IMR-90 (cell line): ENCODE measurements at regions not wholly inside any gene's neighbourhood (a gene's known extent, or its start where the extent isn't known, plus 50 kb on each side); places are given as distances from the start of the nearest gene placed in this dataset.

ENCODE experiments used
- ATAC-seq: fragments of 200-7000 bp; cut with Tn5 transposase; 2 replicates; pipeline ENCODE4 v1.9.1; 2020; ENCODE audit warnings: low read depth, mild to moderate bottlenecking, moderate library complexity
- BruUV-seq: library from RNA; stranded (reverse); fragments of 400-500 nt; replicated peaks from 2 replicates; lab custom pipeline; 2021; lab: Mats Ljungman, UMichigan
- CTCF ChIA-PET: fragments of 300-600 bp; formaldehyde crosslinking; extraction: SDS; loops from one replicate; lab custom pipeline; 2021; ENCODE audit warnings: antibody characterized with exemption; lab: Yijun Ruan, JAX
- POLR2A ChIA-PET: fragments of 300-600 bp; sonication (Branson Sonifier 250); formaldehyde crosslinking; loops from one replicate; lab custom pipeline; 2022; ENCODE audit warnings: antibody characterized with exemption; ENCODE audit not compliant: unreplicated experiment; lab: Charles Lee
- DNase-seq: peaks from one replicate; pipeline ENCODE4 v3.0.0; 2013
- H2AFZ ChIP-seq: replicated peaks from 2 replicates; pipeline ENCODE3; 2013; ENCODE audit warnings: low read length, mild to moderate bottlenecking; ENCODE audit not compliant: poor library complexity
- H2AK5ac ChIP-seq: 2 replicates; pipeline ENCODE4 v1.6.1; 2013; ENCODE audit warnings: low read depth, low read length, inconsistent platforms
- H2AK9ac ChIP-seq: replicated peaks from 2 replicates; pipeline ENCODE3; 2013; ENCODE audit warnings: mild to moderate bottlenecking, low read depth, low read length, moderate library complexity; ENCODE audit not compliant: poor library complexity
- H2BK120ac ChIP-seq: 2 replicates; pipeline ENCODE4 v1.6.1; 2013; ENCODE audit warnings: low read depth, low read length, inconsistent platforms
- H2BK15ac ChIP-seq: 3 replicates; pipeline ENCODE4 v1.6.1; 2013; ENCODE audit warnings: low read depth, low read length, inconsistent platforms
- H2BK20ac ChIP-seq: 2 replicates; pipeline ENCODE4 v1.6.1; 2013; ENCODE audit warnings: low read depth, mild to moderate bottlenecking, inconsistent platforms, low read length, moderate library complexity
- H2BK5ac ChIP-seq: 2 replicates; pipeline ENCODE4 v1.6.1; 2013; ENCODE audit warnings: mild to moderate bottlenecking, low read depth, low read length, inconsistent platforms; ENCODE audit not compliant: poor library complexity, severe bottlenecking
- H3K14ac ChIP-seq: replicated peaks from 2 replicates; pipeline ENCODE4 v1.6.1; 2013; ENCODE audit warnings: low read depth, low read length, inconsistent platforms
- H3K18ac ChIP-seq: 2 replicates; pipeline ENCODE4 v1.6.1; 2013; ENCODE audit warnings: low read depth, low read length, control low read depth
- H3K23ac ChIP-seq: 2 replicates; pipeline ENCODE4 v1.6.1; 2013; ENCODE audit warnings: low read depth, low read length, inconsistent platforms
- H3K27ac ChIP-seq: 2 replicates; pipeline ENCODE4 v1.5.1; 2013; ENCODE audit warnings: mild to moderate bottlenecking, control low read depth, low read length; ENCODE audit not compliant: insufficient read depth
- H3K27me3 ChIP-seq: 2 replicates; pipeline ENCODE4 v1.6.1; 2013; ENCODE audit warnings: low read length; ENCODE audit not compliant: control insufficient read depth, insufficient read depth
- H3K36me3 ChIP-seq: 2 replicates; pipeline ENCODE4 v1.6.1; 2013; ENCODE audit warnings: low read length, mixed read lengths; ENCODE audit not compliant: control insufficient read depth, insufficient read depth
- H3K4ac ChIP-seq: 2 replicates; pipeline ENCODE4 v1.6.1; 2013; ENCODE audit warnings: low read depth, low read length, inconsistent platforms
- H3K4me1 ChIP-seq: 2 replicates; pipeline ENCODE4 v1.6.1; 2013; ENCODE audit warnings: low read length, mixed read lengths; ENCODE audit not compliant: control insufficient read depth, insufficient read depth
- H3K4me2 ChIP-seq: 2 replicates; pipeline ENCODE4 v1.6.1; 2013; ENCODE audit warnings: low read depth, mild to moderate bottlenecking, control low read depth, low read length, moderate library complexity
- H3K4me3 ChIP-seq: 2 replicates; pipeline ENCODE4 v1.5.1; 2013; ENCODE audit warnings: low read depth, mild to moderate bottlenecking, control low read depth, low read length, moderate library complexity; ENCODE audit not compliant: insufficient read depth
- H3K56ac ChIP-seq: 2 replicates; pipeline ENCODE4 v1.6.1; 2013; ENCODE audit warnings: low read length, inconsistent platforms; ENCODE audit not compliant: insufficient read depth; ENCODE audit errors: extremely low read depth
- H3K79me1 ChIP-seq, 2 experiments: 2 replicates each; pipeline ENCODE4 v1.6.1; 2013; ENCODE audit warnings: low read length in 2 of 2, inconsistent platforms in 1 of 2, low read depth in 1 of 2
- H3K9ac ChIP-seq: 2 replicates; pipeline ENCODE4 v1.6.1; 2013; ENCODE audit warnings: low read depth, low read length, control low read depth
- H3K9me1 ChIP-seq: 2 replicates; pipeline ENCODE4 v1.6.1; 2013; ENCODE audit warnings: low read length, inconsistent platforms; ENCODE audit not compliant: insufficient read depth
- H3K9me3 ChIP-seq: 2 replicates; pipeline ENCODE4 v1.6.1; 2013; ENCODE audit warnings: low read length; ENCODE audit not compliant: control insufficient read depth, insufficient read depth
- H4K20me1 ChIP-seq: 2 replicates; pipeline ENCODE4 v1.6.1; 2013; ENCODE audit warnings: low read length, inconsistent platforms; ENCODE audit not compliant: insufficient read depth
- H4K5ac ChIP-seq: 2 replicates; pipeline ENCODE4 v1.6.1; 2013; ENCODE audit warnings: mild to moderate bottlenecking, low read depth, low read length, control low read depth
- H4K8ac ChIP-seq, 2 experiments: 2 replicates each; pipeline ENCODE4 v1.6.1; 2013; ENCODE audit warnings: low read depth in 2 of 2, low read length in 2 of 2, control low read depth in 1 of 2, inconsistent platforms in 1 of 2
- H4K91ac ChIP-seq: 2 replicates; pipeline ENCODE4 v1.6.1; 2013; ENCODE audit warnings: low read depth, low read length, inconsistent platforms; ENCODE audit not compliant: insufficient read depth
- BHLHE40 ChIP-seq: fragments of 150-350 bp; IDR thresholded peaks from 2 replicates; pipeline ENCODE4 v1.6.1; 2016; ENCODE audit warnings: mild to moderate bottlenecking, low read depth, low read length
- CHD1 ChIP-seq: IDR thresholded peaks from 2 replicates; pipeline ENCODE4 v1.6.1; 2012; ENCODE audit warnings: low read depth, low read length, improper control_type of control experiment
- FOS ChIP-seq: fragments of 150-350 bp; IDR thresholded peaks from 2 replicates; pipeline ENCODE4 v1.6.1; 2016; ENCODE audit warnings: low read depth, low read length
- MAZ ChIP-seq: IDR thresholded peaks from 2 replicates; pipeline ENCODE4 v1.6.1; 2012; ENCODE audit warnings: low read depth, mild to moderate bottlenecking, low read length, improper control_type of control experiment, moderate library complexity, borderline replicate concordance
- RCOR1 ChIP-seq: IDR thresholded peaks from 2 replicates; pipeline ENCODE4 v1.6.1; 2012; ENCODE audit warnings: mild to moderate bottlenecking, low read length, improper control_type of control experiment; ENCODE audit not compliant: insufficient replicate concordance
- WGBS, 2 experiments: methylation state at CpG; one replicate each; pipeline versions ENCODE4 v1.1.5 to v1.1.7; 2013; ENCODE audit warnings: missing lambda C conversion rate in 2 of 2; ENCODE audit not compliant: insufficient read length in 1 of 2; ENCODE audit errors: extremely low coverage in 2 of 2; 5-methylcytosine and 5-hydroxymethylcytosine counted together
- dilution Hi-C: fragments of 300-500 bp; cut with HindIII; formaldehyde crosslinking; loops from one replicate; pipeline ENCODE4 v1.14.3; 2018; ENCODE audit warnings: low sequenced_read_pairs; ENCODE audit not compliant: unreplicated experiment
- in situ Hi-C: fragments of 300-500 bp; cut with MboI; formaldehyde crosslinking; loops from 3 replicates; pipeline ENCODE4 v1.14.3; 2019; ENCODE audit warnings: low sequenced_read_pairs, inconsistent platforms, mixed read lengths
- intact Hi-C: fragments of 100-400 bp; cut with micrococcal nuclease; formaldehyde crosslinking; loops from 2 replicates; pipeline ENCODE4 v1.10.0; 2022

GRCh38 chr2:126798276-126799140, 100.2 kb upstream of the TEX51 start:
- Histone ChIP-seq H3K27ac (no peak overlapping the region), H3K27me3 (peaks cover 2% of the 10 kb centered on the region; the same call in 1 of the 2 replicates), H3K9me3 (no peaks in the 10 kb centered on the region), H2BK120ac (no peak overlapping the region), H2BK20ac (no peak overlapping the region), H3K9me1 (no peaks in the 10 kb centered on the region), H3K4me2 (no peak overlapping the region), H3K56ac (no peak overlapping the region), H3K36me3 (no peaks in the 10 kb centered on the region), H2BK5ac (no peak overlapping the region), H4K20me1 (no peaks in the 10 kb centered on the region), H3K18ac (no peak overlapping the region), H3K4me1 (no peaks in the 10 kb centered on the region), H3K14ac (no peak overlapping the region), H4K8ac (no peak overlapping the region), H2AK9ac (no peak overlapping the region), H3K23ac (no peak overlapping the region), H2BK15ac (no peak overlapping the region), H3K79me1 (no peaks in the 10 kb centered on the region), H4K5ac (no peak overlapping the region), H3K4me3 (no peak overlapping the region), H4K91ac (no peak overlapping the region), H2AFZ (no peak overlapping the region), H2AK5ac (no peak overlapping the region), H3K4ac (no peak overlapping the region), H3K9ac (no peak overlapping the region)
- in situ Hi-C loops, result no loop called here
- intact Hi-C loops, result no loop called here
- TF ChIP-seq BHLHE40, result no peak
- no peak for TF ChIP-seq RCOR1
- TF ChIP-seq CHD1, result no peak
- TF ChIP-seq FOS, result no peak
- no peak for TF ChIP-seq MAZ
- dilution Hi-C loops, result no loop called here
- 20% methylated on average over 2 of the region's 9 CpGs; no CpG with 5 or more reads in 1 of the 2 experiments for WGBS, 2 experiments
- ATAC-seq (no peak), DNase-seq (no peak)
- ChIA-PET CTCF (no interaction called here), POLR2A (no interaction called here)
- BruUV-seq, result no TSS peak
